ENCODE measurements at regions not wholly inside any gene's neighbourhood (a gene's known extent, or its start where the extent isn't known, plus 50 kb on each side); places are given as distances from the start of the nearest gene placed in this dataset.

DNA sequence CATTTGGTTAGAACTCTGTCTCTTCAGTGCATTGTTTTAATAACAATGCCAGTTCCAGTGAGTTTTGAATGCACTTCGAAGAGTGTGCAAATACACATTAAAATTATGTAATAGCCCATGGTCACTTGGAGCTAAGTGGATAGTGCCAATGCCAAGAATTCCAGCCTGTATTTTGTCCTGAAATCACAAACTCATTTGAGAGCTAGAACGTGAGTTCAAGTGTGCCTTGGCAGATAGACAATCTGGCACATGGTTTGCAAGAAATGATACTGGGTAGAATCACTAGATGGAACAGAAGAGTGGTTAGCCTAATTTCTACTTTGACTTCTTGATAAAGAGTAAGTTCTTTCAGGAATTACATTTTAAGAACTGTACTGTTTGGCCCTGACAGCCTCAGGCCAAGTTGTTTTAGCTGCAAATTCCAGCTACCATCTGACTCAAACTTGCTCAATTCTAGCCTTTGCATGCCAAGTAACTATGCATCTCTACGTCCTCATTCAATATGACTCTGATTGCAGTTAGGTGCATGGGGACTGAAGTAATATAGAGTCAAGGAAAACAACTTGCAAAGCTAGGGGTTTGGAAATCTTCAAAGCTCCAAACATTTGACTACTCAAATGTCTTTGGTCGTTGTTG lies 131.9 kb upstream of the SMIM31 start:
- no peaks in the 10 kb centered on the region for H3K36me3 ChIP-seq
- DNase-seq, result no peak
- H3K27ac ChIP-seq, result no peak overlapping the region
- H3K9me3 ChIP-seq, result no peaks in the 10 kb centered on the region
- WGBS, 2 donors, result 37% methylated on average over 4 of the region's 4 CpGs
- no peaks in the 10 kb centered on the region for H3K4me1 ChIP-seq
- no peak overlapping the region for H3K4me3 ChIP-seq
- TF ChIP-seq POLR2A (IDR thresholded peaks at IDR 0.05) (no peak), CTCF (IDR thresholded peaks at IDR 0.05) (no peak)
- H3K27me3 ChIP-seq, result peaks cover 0 to 11% (median 0%) of the 10 kb centered on the region in 4 donors
- intact Hi-C loops (cut with DNase I), result no loop called here

DNA sequence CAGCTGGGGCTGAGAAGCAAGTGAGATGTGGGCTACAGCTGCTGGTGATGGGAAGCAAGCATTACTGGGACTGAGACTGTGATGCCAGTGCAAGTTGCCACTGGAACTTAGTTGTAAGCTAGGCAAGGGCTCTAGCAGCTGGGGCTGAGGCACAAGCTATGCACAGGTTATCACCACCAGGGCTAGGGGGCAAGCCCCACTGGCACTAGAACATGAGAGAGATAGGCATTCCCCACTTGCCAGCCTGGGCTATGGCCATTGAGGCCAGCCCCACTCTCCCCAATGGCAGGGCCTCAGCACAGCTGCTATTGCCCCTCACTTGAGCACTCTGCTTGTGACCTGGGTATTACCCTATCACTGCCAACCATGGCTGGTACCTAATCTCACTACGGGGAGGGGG lies 130.8 kb upstream of the SMIM31 start:
- H3K9me3 ChIP-seq, result no peaks in the 10 kb centered on the region
- no peaks in the 10 kb centered on the region for H3K4me1 ChIP-seq
- no peak overlapping the region for H3K27ac ChIP-seq
- 50 to 75% methylated on average over 1 of the region's 1 CpG for WGBS, 2 donors
- peaks cover 0 to 11% (median 0%) of the 10 kb centered on the region in 4 donors for H3K27me3 ChIP-seq
- DNase-seq, result no peak
- no peak overlapping the region for H3K4me3 ChIP-seq
- TF ChIP-seq POLR2A (IDR thresholded peaks at IDR 0.05) (no peak), CTCF (IDR thresholded peaks at IDR 0.05) (no peak)
- intact Hi-C loops (cut with DNase I), result no loop called here
- no peaks in the 10 kb centered on the region for H3K36me3 ChIP-seq

DNA sequence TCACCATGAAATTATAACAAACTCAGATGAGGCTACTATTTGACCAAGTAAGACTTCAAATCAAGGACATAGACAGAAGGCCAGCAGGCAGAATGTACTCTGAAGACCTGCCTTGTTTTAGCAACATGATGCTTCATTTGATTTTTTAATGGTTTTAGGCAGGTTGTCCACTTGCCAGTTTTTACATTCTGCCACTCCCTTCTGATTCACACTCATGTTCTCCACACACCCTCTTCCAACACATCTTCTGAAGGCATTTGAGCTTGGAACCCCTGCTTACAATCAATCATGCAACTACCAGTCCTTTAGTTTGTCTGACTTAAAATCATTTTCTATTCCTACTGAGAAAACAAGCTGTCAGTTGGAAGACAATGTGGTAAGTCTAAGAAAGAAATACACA lies 114.9 kb upstream of the SMIM31 start:
- DNase-seq, result no peak
- Histone ChIP-seq H3K4me1 (no peaks in the 10 kb centered on the region), H3K4me3 (no peak overlapping the region), H3K27me3 (no peaks in the 10 kb centered on the region), H3K27ac (no peak overlapping the region), H3K9me3 (no peaks in the 10 kb centered on the region), H3K36me3 (no peaks in the 10 kb centered on the region)
- TF ChIP-seq POLR2A (IDR thresholded peaks at IDR 0.05) (no peak), CTCF (IDR thresholded peaks at IDR 0.05) (no peak)
- intact Hi-C loops (cut with DNase I), result no loop called here

DNA sequence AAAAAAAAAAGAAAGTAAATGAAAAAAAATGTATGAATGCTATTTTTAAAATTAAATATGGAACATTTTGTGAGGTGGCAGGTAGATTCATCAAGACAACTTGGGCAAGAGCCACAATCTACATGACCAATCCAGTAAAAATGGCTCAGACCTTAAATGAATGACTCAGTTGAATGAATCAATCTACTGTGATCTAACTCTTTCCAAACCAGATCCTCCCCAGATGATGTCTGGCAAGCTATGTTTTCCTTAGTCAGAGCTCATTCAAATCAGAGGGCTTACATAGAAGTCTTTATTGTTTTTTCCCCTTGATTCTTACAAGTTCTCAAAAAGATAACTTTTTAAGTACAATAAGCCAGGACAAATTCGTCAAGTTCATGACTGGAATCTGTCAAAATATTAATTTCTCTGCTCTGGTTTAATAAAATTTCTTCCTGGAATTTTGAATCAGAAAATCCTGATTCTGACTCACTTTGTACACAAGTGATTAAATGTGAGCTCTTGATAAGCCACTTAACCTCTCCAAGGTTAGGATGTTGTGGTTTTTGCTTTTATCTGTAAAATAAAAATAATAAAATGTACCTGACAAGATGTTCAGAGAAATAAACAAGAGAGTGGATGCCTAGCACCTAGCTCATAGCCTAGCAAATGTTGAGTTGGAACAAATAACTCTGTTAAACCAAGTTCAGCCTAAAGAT lies 105.6 kb upstream of the SMIM31 start:
- Histone ChIP-seq H3K9me3 (no peaks in the 10 kb centered on the region), H3K36me3 (no peaks in the 10 kb centered on the region), H3K4me3 (no peak overlapping the region), H3K27ac (no peak overlapping the region), H3K27me3 (no peaks in the 10 kb centered on the region), H3K4me1 (peaks cover 0 to 7% (median 0%) of the 10 kb centered on the region in 3 donors)
- 39 to 43% methylated on average over 1 of the region's 1 CpG for WGBS, 2 donors
- TF ChIP-seq POLR2A (IDR thresholded peaks at IDR 0.05) (no peak), CTCF (IDR thresholded peaks at IDR 0.05) (no peak)
- intact Hi-C loops (cut with DNase I), result no loop called here
- no peak for DNase-seq

- WGBS, 2 donors, result 48 to 68% methylated on average over 4 of the region's 4 CpGs
- peaks cover 0 to 7% (median 0%) of the 10 kb centered on the region in 3 donors for H3K4me1 ChIP-seq
- H3K27ac ChIP-seq, result no peak overlapping the region
- H3K4me3 ChIP-seq, result no peak overlapping the region
- no peaks in the 10 kb centered on the region for H3K9me3 ChIP-seq
- TF ChIP-seq POLR2A (IDR thresholded peaks at IDR 0.05) (no peak), CTCF (IDR thresholded peaks at IDR 0.05) (no peak)
- intact Hi-C loops (cut with DNase I), result no loop called here
- H3K36me3 ChIP-seq, result no peaks in the 10 kb centered on the region
- no peaks in the 10 kb centered on the region for H3K27me3 ChIP-seq
- DNase-seq, result no peak
These were observed 105.1 kb upstream of the SMIM31 start for GRCh38 chr4:164648849-164649212.
